NB4 (cell line): ENCODE measurements at regions not wholly inside any gene's neighbourhood (a gene's known extent, or its start where the extent isn't known, plus 50 kb on each side); places are given as distances from the start of the nearest gene placed in this dataset.

Source experiments
- CTCF ChIP-seq: IDR thresholded peaks from one replicate; pipeline ENCODE4 v1.5.1; 2012; ENCODE audit warnings: low read depth, low read length
- MAX ChIP-seq: IDR thresholded peaks from 2 replicates; pipeline ENCODE4 v1.6.1; 2011; ENCODE audit warnings: low read depth, low read length
- POLR2A ChIP-seq: IDR thresholded peaks from 2 replicates; pipeline ENCODE4 v1.6.1; 2011; ENCODE audit warnings: mild to moderate bottlenecking; ENCODE audit not compliant: insufficient read length; ENCODE audit errors: extremely low read depth

- TF ChIP-seq CTCF (no peak), POLR2A (no peak), MAX (no peak)
These were observed 94.1 kb downstream of the TENT5C start for GRCh38 chr1:117699953-117700352.
